ENCODE measurements at regions not wholly inside any gene's neighbourhood (a gene's known extent, or its start where the extent isn't known, plus 50 kb on each side); places are given as distances from the start of the nearest gene placed in this dataset.

- H3K4me1 ChIP-seq, result no peaks in the 10 kb centered on the region
- no peaks in the 10 kb centered on the region for H3K36me3 ChIP-seq (replicated peaks in 1 of 2; ENCODE audit: insufficient read depth in 1 of 2, low read depth in 2 of 2)
- DNase-seq, result no peak
- no peaks in the 10 kb centered on the region for H3K9me3 ChIP-seq
- ATAC-seq, result no peak
- no peak for TF ChIP-seq CTCF (IDR thresholded peaks at IDR 0.05)
- TF ChIP-seq POLR2A (IDR thresholded peaks at IDR 0.05), result no peak
- H3K27ac ChIP-seq, result no peak overlapping the region
- intact Hi-C loops (cut with DNase I), result no loop called here
- H3K27me3 ChIP-seq, result no peaks in the 10 kb centered on the region
- no peak overlapping the region for H3K4me3 ChIP-seq
- WGBS, 2 donors, result 63 to 78% methylated on average over 2 of the region's 2 CpGs
Observed at GRCh38 chr4:4680758-4681157, 138.9 kb upstream of the STX18 start.

DNA sequence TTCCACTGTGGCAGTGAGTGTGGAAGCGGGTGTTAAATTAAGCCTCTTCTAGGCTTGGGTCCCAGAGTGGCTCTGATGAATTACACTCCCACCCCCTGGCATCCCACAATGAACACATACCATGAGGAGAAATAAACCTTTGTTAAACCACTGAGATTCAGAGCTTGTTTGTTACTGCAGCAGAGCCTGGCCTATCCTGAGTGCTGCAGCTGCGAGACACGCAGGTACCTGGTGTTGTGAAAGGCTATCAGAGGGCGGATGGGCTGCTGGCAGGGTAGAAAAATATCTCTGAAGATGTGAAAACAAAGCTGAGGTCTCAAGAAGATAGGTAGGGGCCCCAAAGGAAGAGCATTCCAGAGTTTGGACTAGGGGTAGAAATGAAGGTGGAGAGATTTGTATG is 138.4 kb upstream of the STX18 start:
- no peak for DNase-seq
- no peak for TF ChIP-seq POLR2A (IDR thresholded peaks at IDR 0.05)
- no peaks in the 10 kb centered on the region for H3K9me3 ChIP-seq
- H3K4me1 ChIP-seq, result no peaks in the 10 kb centered on the region
- WGBS, 2 donors, result 96 to 97% methylated on average over 4 of the region's 4 CpGs
- no peaks in the 10 kb centered on the region for H3K36me3 ChIP-seq (replicated peaks in 1 of 2; ENCODE audit: insufficient read depth in 1 of 2, low read depth in 2 of 2)
- no peaks in the 10 kb centered on the region for H3K27me3 ChIP-seq
- no peak overlapping the region for H3K27ac ChIP-seq
- H3K4me3 ChIP-seq, result no peak overlapping the region
- intact Hi-C loops (cut with DNase I), result no loop called here
- ATAC-seq, result no peak

DNA sequence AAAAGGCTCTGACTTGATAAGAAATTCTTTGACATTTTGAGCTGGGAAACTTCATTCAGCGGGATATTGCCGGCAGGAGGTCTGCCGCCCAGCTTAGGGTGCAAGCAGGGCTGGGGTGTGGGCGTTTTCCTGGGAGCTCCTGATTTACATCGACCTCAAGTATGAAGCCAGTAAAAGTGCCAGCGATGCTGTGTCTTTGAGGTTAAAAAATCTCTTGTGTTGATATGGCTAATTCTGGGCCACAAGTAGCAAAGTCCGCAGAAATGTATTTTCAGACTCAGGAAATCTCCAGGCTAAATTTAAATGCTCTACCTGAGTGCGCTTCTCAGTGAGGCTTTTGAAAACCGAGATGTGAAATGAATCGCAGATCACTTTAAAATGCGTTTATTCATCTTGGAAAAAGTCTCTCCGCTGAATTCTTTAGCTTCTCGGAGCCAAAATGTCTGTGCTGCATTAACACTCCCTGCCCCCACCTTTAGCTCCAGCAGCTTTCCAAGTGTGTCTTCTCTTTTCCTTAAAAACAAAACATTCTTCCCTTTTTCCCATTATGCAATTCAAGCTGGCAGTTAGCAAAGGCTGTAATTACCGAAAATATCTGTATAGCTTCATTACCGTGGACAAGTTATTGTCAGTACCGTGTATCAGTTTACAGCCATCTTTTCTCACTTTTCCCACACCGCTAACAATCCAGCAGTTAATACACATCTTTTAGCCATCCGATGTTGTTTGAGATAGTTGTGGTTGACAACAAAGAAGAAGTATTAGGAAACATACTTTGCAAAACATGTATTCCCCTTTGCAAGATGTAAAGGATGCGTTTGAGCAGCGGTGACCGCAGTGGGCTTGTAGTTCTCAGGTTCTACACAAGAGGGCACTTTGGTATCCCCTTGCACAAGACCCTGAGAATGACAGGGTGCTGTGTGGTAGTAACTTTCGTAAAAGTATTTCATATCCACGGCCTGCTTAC is 136.0 kb upstream of the STX18 start:
- TF ChIP-seq POLR2A (IDR thresholded peaks at IDR 0.05) (no peak), CTCF (IDR thresholded peaks at IDR 0.05) (no peak)
- Histone ChIP-seq H3K27me3 (no peaks in the 10 kb centered on the region), H3K4me3 (no peak overlapping the region), H3K36me3 (replicated peaks in 1 of 2; ENCODE audit: insufficient read depth in 1 of 2, low read depth in 2 of 2) (no peaks in the 10 kb centered on the region), H3K27ac (no peak overlapping the region), H3K4me1 (no peaks in the 10 kb centered on the region), H3K9me3 (no peaks in the 10 kb centered on the region)
- peak in 1 of 4 donors; percentile 10 for DNase-seq
- peak; percentile 27 for ATAC-seq
- WGBS, 2 donors, result 61 to 66% methylated on average over 23 of the region's 23 CpGs
- intact Hi-C loops (cut with DNase I), result no loop called here

- Histone ChIP-seq H3K27ac (no peak overlapping the region), H3K9me3 (no peaks in the 10 kb centered on the region), H3K27me3 (no peaks in the 10 kb centered on the region), H3K4me3 (no peak overlapping the region), H3K4me1 (no peaks in the 10 kb centered on the region), H3K36me3 (replicated peaks in 1 of 2; ENCODE audit: insufficient read depth in 1 of 2, low read depth in 2 of 2) (no peaks in the 10 kb centered on the region)
- intact Hi-C loops (cut with DNase I), result no loop called here
- DNase-seq, result no peak
- TF ChIP-seq POLR2A (IDR thresholded peaks at IDR 0.05) (no peak), CTCF (IDR thresholded peaks at IDR 0.05) (no peak)
- no peak for ATAC-seq
Observed at GRCh38 chr4:4675641-4676040, 133.8 kb upstream of the STX18 start.

GRCh38 chr4:4675051-4675581 is 133.3 kb upstream of the STX18 start:
- no peak for TF ChIP-seq CTCF (IDR thresholded peaks at IDR 0.05)
- no peak for TF ChIP-seq POLR2A (IDR thresholded peaks at IDR 0.05)
- no peak for DNase-seq
- ATAC-seq, result no peak
- Histone ChIP-seq H3K27me3 (no peaks in the 10 kb centered on the region), H3K4me3 (no peak overlapping the region), H3K4me1 (no peaks in the 10 kb centered on the region), H3K27ac (no peak overlapping the region), H3K36me3 (replicated peaks in 1 of 2; ENCODE audit: insufficient read depth in 1 of 2, low read depth in 2 of 2) (no peaks in the 10 kb centered on the region), H3K9me3 (no peaks in the 10 kb centered on the region)
- intact Hi-C loops (cut with DNase I), result no loop called here
- WGBS, 2 donors, result 75 to 78% methylated on average over 3 of the region's 3 CpGs

Data from body of pancreas (tissue), 4 donors.